ENCODE measurements at regions not wholly inside any gene's neighbourhood (a gene's known extent, or its start where the extent isn't known, plus 50 kb on each side); places are given as distances from the start of the nearest gene placed in this dataset.

DNA sequence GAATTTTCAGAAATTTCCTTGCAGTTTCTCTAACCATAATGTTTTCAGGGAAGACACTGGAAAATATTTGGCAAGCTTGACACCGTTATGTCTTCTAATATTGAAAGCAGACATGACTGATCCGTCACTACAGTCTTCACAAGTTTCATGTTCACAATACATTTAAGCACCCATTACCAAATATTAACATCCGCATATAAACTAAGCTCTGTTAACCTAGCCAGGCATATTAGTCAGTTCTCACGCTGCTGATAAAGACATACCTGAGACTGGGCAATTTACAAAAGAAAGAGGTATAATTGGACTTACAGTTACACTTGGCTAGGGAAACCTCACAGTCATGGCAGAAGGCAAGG is 162.7 kb upstream of the LYSMD4 start:
- Histone ChIP-seq H3K36me3 (ENCODE audit: control insufficient read depth, insufficient read depth, low read length) (no peaks in the 10 kb centered on the region), H3K4me3 (ENCODE audit: low read depth, low read length) (no peak overlapping the region), H3K27me3 (ENCODE audit: control insufficient read depth, insufficient read depth, low read length) (no peaks in the 10 kb centered on the region)
- DNase-seq (ENCODE audit: low read depth) (no peak), FAIRE-seq (no peak)
- no peak for TF ChIP-seq CTCF (IDR thresholded peaks at IDR 0.05; ENCODE audit: insufficient read depth, low read length, severe bottlenecking)

DNA sequence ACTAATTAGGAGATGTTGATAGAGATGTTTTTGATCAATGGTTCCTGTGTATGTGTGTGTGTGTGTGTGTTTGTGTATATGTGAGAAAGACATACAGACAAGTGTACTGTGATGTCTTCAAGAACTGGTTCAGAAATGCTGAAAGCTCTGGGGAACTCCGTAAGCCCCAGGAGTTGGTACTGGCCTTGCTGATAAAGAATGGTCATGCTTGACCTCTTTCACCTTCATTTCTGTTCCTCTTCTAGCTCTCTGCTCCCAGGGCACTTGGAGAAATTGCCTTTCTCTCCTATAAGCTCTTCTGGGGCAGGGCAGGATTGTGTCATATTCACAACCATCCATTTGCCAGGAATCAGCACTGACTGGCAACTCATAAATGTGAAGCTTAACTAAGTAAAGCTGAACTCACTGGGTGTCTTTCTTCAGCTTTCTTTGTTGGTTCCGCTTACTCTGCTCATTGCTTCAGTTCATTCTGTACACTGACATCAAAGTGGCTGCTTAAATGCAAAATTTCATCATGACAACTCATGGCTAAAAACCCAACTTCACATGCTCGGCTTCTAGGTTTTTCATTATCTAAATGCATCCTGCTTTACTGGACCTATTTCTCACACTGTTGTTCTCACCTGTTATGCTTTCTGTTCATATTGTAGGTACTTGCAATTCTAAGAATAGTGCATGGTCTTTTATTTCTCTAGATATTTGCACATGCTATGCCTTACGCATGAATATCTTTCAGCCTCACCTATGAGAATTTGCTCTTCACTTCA is 162.1 kb upstream of the LYSMD4 start:
- H3K36me3 ChIP-seq (ENCODE audit: control insufficient read depth, insufficient read depth, low read length) = no peaks in the 10 kb centered on the region
- TF ChIP-seq CTCF (IDR thresholded peaks at IDR 0.05; ENCODE audit: insufficient read depth, low read length, severe bottlenecking) = no peak
- FAIRE-seq = no peak
- no peak for DNase-seq (ENCODE audit: low read depth)
- no peak overlapping the region for H3K4me3 ChIP-seq (ENCODE audit: low read depth, low read length)
- H3K27me3 ChIP-seq (ENCODE audit: control insufficient read depth, insufficient read depth, low read length) = no peaks in the 10 kb centered on the region

DNA sequence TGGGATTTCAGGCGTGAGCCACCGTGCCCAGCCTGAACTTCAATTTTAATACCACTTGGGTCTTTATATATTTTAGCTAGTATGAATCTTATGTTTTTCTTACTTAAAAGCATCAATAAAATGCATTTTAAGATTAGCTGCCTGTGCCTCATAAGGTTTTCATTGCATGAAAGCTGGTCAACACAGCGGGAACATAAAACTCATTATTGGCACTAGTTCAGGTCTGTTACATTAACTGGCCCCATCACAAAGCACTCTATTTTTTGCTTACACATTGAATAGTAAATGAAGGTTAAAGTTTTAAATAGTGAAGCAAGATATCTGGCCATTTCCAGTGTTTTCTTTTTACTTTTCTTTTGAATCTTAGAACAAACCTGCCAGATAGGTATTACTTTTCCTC is 145.6 kb upstream of the LYSMD4 start:
- no peaks in the 10 kb centered on the region for H3K27me3 ChIP-seq (ENCODE audit: control insufficient read depth, insufficient read depth, low read length)
- DNase-seq (ENCODE audit: low read depth) (no peak), FAIRE-seq (no peak)
- H3K4me3 ChIP-seq (ENCODE audit: low read depth, low read length) = no peak overlapping the region
- no peak for TF ChIP-seq CTCF (IDR thresholded peaks at IDR 0.05; ENCODE audit: insufficient read depth, low read length, severe bottlenecking)
- no peaks in the 10 kb centered on the region for H3K36me3 ChIP-seq (ENCODE audit: control insufficient read depth, insufficient read depth, low read length)

GRCh38 chr15:99873451-99873850 is 140.2 kb upstream of the LYSMD4 start:
- Histone ChIP-seq H3K27me3 (ENCODE audit: control insufficient read depth, insufficient read depth, low read length) (no peaks in the 10 kb centered on the region), H3K4me3 (ENCODE audit: low read depth, low read length) (no peak overlapping the region), H3K36me3 (ENCODE audit: control insufficient read depth, insufficient read depth, low read length) (no peaks in the 10 kb centered on the region)
- DNase-seq (ENCODE audit: low read depth) (no peak), FAIRE-seq (no peak)
- TF ChIP-seq CTCF (IDR thresholded peaks at IDR 0.05; ENCODE audit: insufficient read depth, low read length, severe bottlenecking) = no peak

DNA sequence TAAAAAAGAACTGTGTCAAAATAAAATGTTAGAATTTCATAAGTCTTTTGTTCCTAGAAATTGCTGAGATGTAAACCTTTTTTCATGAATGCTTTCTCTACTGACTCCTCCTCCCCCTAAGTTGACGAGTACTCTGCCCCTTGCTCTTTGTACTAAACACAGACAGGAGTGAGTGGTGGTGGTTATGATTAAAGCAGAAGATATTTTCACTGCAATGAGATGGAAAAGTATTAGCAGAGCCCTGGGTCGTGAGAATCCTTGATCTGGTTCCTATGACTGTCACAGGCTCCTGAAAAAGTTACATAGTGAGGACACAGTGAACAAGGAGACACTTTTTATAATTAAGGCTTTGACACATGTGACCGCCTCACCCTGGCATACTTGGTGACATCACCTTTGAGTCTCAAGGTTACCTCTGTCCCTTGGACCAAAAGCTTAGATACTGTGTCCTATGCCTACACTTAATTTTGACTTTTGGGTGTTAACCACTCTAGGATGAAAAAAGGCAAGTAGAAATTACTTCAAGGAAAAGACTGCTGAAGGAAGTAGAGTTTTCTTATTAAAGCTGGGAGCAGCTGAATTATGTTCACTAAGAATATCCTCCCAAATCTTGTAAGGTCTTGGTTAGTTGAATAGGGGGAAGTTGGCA is 130.4 kb upstream of the LYSMD4 start:
- DNase-seq (ENCODE audit: low read depth) (no peak), FAIRE-seq (no peak)
- no peak for TF ChIP-seq CTCF (IDR thresholded peaks at IDR 0.05; ENCODE audit: insufficient read depth, low read length, severe bottlenecking)
- H3K27me3 ChIP-seq (ENCODE audit: control insufficient read depth, insufficient read depth, low read length) = no peaks in the 10 kb centered on the region
- no peaks in the 10 kb centered on the region for H3K36me3 ChIP-seq (ENCODE audit: control insufficient read depth, insufficient read depth, low read length)
- no peak overlapping the region for H3K4me3 ChIP-seq (ENCODE audit: low read depth, low read length)

Data from bronchial epithelial cell (primary cell).